KMS-11 (cell line): ENCODE measurements at regions not wholly inside any gene's neighbourhood (a gene's known extent, or its start where the extent isn't known, plus 50 kb on each side); places are given as distances from the start of the nearest gene placed in this dataset.

Source experiments
- H2AFZ ChIP-seq: fragments of 200-600 bp; sonication (generic); 2 replicates; pipeline ENCODE4 v1.6.1; 2016; ENCODE audit warnings: antibody characterized with exemption, mixed run types, low read depth
- H3K27ac ChIP-seq: fragments of 200-600 bp; sonication (generic); 2 replicates; pipeline ENCODE4 v1.6.1; 2016; ENCODE audit warnings: mild to moderate bottlenecking, mixed run types
- H3K27me3 ChIP-seq: fragments of 200-600 bp; sonication (generic); 2 replicates; pipeline ENCODE4 v1.6.1; 2017; ENCODE audit warnings: mild to moderate bottlenecking, low read depth, mixed run types, moderate library complexity; ENCODE audit not compliant: insufficient read depth
- H3K36me3 ChIP-seq: fragments of 200-600 bp; sonication (generic); 2 replicates; pipeline ENCODE4 v1.6.1; 2017; ENCODE audit warnings: mild to moderate bottlenecking, mixed run types; ENCODE audit not compliant: insufficient read depth
- H3K4me1 ChIP-seq: fragments of 200-600 bp; sonication (generic); 2 replicates; pipeline ENCODE4 v1.6.1; 2016; ENCODE audit warnings: mild to moderate bottlenecking, low read depth, mixed run types; ENCODE audit not compliant: poor library complexity, severe bottlenecking
- H3K4me2 ChIP-seq: fragments of 200-600 bp; sonication (generic); 2 replicates; pipeline ENCODE4 v1.7.0; 2016; ENCODE audit warnings: mild to moderate bottlenecking, mixed run types
- H3K4me3 ChIP-seq: fragments of 200-600 bp; sonication (generic); IDR thresholded peaks from 2 replicates; pipeline ENCODE4 v1.6.1; 2017; ENCODE audit warnings: low read depth, low read length, mixed read lengths; ENCODE audit not compliant: insufficient read depth
- H3K79me2 ChIP-seq: fragments of 200-600 bp; sonication (generic); 2 replicates; pipeline ENCODE4 v1.6.1; 2016; ENCODE audit warnings: low read depth, mixed run types; ENCODE audit not compliant: insufficient read depth
- H3K9ac ChIP-seq: fragments of 200-600 bp; sonication (generic); 2 replicates; pipeline ENCODE4 v1.6.1; 2016; ENCODE audit warnings: mild to moderate bottlenecking, mixed run types
- H4K20me1 ChIP-seq: fragments of 200-600 bp; sonication (generic); 2 replicates; pipeline ENCODE4 v1.6.1; 2016; ENCODE audit warnings: mild to moderate bottlenecking, mixed run types; ENCODE audit not compliant: insufficient read depth
- CTCF ChIP-seq: fragments of 200-600 bp; sonication (generic); conservative IDR thresholded peaks from 2 replicates; pipeline ENCODE4 v1.6.1; 2017; ENCODE audit warnings: low read depth, mild to moderate bottlenecking, antibody characterized with exemption, low read length, moderate library complexity, mixed read lengths

GRCh38 chr15:45854455-45855202 is 219.8 kb downstream of the SQOR start:
- Histone ChIP-seq H3K27ac (no peak overlapping the region), H3K4me3 (no peak overlapping the region)

DNA sequence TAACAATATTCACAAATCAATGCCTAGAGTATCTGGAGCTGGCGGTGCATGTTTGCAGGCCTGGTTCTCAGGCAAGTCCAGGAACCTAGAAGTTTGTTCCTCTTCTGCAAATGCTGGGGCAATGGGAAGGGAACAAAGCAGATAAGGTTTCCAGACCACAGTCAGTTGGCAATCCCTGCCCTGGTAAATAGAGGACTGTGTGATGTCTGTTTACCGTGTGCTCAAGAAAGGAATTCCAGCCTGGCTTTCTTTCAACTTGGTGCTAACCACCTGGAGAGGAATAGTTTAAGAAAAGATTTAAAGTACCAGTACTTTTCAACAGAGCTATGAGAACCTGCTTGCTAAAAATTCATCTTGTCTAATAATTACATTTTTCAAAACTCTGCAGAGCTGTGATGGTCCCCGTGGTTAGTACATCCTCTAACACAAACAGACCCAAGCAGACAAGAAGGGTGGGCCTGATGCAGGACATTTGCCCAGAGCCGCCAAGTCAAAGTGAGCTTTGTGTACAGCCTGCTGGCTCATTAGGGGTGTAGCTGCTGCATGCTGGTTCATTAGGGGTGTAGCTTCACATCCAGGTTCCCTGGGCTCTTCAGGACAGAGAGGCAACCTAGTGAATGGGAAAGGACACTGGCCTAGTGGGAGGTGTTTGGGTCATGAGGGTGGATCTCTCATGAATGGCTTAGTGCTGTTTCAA is 220.5 kb downstream of the SQOR start:
- Histone ChIP-seq H3K4me3 (no peak overlapping the region), H2AFZ (no peak overlapping the region), H3K79me2 (no peaks in the 10 kb centered on the region), H3K27ac (no peak overlapping the region), H3K4me1 (no peaks in the 10 kb centered on the region), H4K20me1 (no peaks in the 10 kb centered on the region), H3K4me2 (no peak overlapping the region), H3K27me3 (no peaks in the 10 kb centered on the region), H3K36me3 (no peaks in the 10 kb centered on the region), H3K9ac (no peak overlapping the region)
- no peak for TF ChIP-seq CTCF

More at GRCh38 chr15:45854455-45855202, 219.8 kb downstream of the SQOR start:
- no peak for TF ChIP-seq CTCF
- Histone ChIP-seq H3K4me1 (no peaks in the 10 kb centered on the region), H3K9ac (no peak overlapping the region), H3K27me3 (no peaks in the 10 kb centered on the region), H2AFZ (no peak overlapping the region), H3K4me2 (no peak overlapping the region), H3K36me3 (no peaks in the 10 kb centered on the region), H4K20me1 (no peaks in the 10 kb centered on the region), H3K79me2 (no peaks in the 10 kb centered on the region)

- no peaks in the 10 kb centered on the region for H3K27me3 ChIP-seq
Measured at GRCh38 chr15:45855907-45856579, 221.2 kb downstream of the SQOR start.

GRCh38 chr15:45857291-45857690 is 222.5 kb downstream of the SQOR start:
- no peaks in the 10 kb centered on the region for H3K79me2 ChIP-seq
- no peak overlapping the region for H3K27ac ChIP-seq

More at GRCh38 chr15:45855907-45856579, 221.2 kb downstream of the SQOR start:
- Histone ChIP-seq H2AFZ (no peak overlapping the region), H3K4me2 (no peak overlapping the region), H3K79me2 (no peaks in the 10 kb centered on the region), H3K36me3 (no peaks in the 10 kb centered on the region), H3K9ac (no peak overlapping the region), H3K27ac (no peak overlapping the region), H3K4me3 (no peak overlapping the region), H4K20me1 (no peaks in the 10 kb centered on the region), H3K4me1 (no peaks in the 10 kb centered on the region)
- no peak for TF ChIP-seq CTCF

More at GRCh38 chr15:45857291-45857690, 222.5 kb downstream of the SQOR start:
- no peaks in the 10 kb centered on the region for H4K20me1 ChIP-seq
- no peaks in the 10 kb centered on the region for H3K27me3 ChIP-seq
- H3K4me1 ChIP-seq: no peaks in the 10 kb centered on the region
- no peak overlapping the region for H2AFZ ChIP-seq
- no peak overlapping the region for H3K4me2 ChIP-seq
- no peaks in the 10 kb centered on the region for H3K36me3 ChIP-seq
- no peak overlapping the region for H3K4me3 ChIP-seq
- no peak for TF ChIP-seq CTCF
- H3K9ac ChIP-seq: no peak overlapping the region
